Panc1 (cell line): ENCODE measurements at regions not wholly inside any gene's neighbourhood (a gene's known extent, or its start where the extent isn't known, plus 50 kb on each side); places are given as distances from the start of the nearest gene placed in this dataset.

Experiments
- ATAC-seq: fragments of 200-7000 bp; cut with Tn5 transposase; 2 replicates; pipeline ENCODE4 v1.9.1; 2020; ENCODE audit warnings: mild to moderate bottlenecking, moderate library complexity
- BruUV-seq: library from RNA; stranded (reverse); fragments of 400-500 nt; replicated peaks from 2 replicates; lab custom pipeline; 2021; lab: Mats Ljungman, UMichigan
- CTCF ChIA-PET: fragments of 300-600 bp; sonication (Branson Sonifier 250); formaldehyde crosslinking; loops from one replicate; lab custom pipeline; 2022; ENCODE audit warnings: antibody characterized with exemption; lab: Charles Lee
- POLR2A ChIA-PET: fragments of 300-600 bp; sonication (Branson Sonifier 250); formaldehyde crosslinking; loops from one replicate; lab custom pipeline; 2022; ENCODE audit warnings: antibody characterized with exemption; lab: Charles Lee
- DNase-seq: peaks from one replicate; pipeline ENCODE4 v3.0.0-alpha.2; 2010; ENCODE audit warnings: low read depth, low spot score
- H3K27ac ChIP-seq: 2 replicates; pipeline ENCODE4 v1.5.1; 2011; ENCODE audit warnings: mild to moderate bottlenecking, low read length, inconsistent platforms
- H3K27me3 ChIP-seq: fragments of 200-500 bp; sonication (Bioruptor generic); 2 replicates; pipeline ENCODE4 v1.6.0; 2014; ENCODE audit warnings: low read length, inconsistent platforms; ENCODE audit not compliant: control insufficient read depth, insufficient read depth
- H3K36me3 ChIP-seq: fragments of 200-500 bp; sonication (Bioruptor generic); 2 replicates; pipeline ENCODE4 v1.5.1; 2014; ENCODE audit warnings: inconsistent platforms, mild to moderate bottlenecking, low read length, moderate library complexity; ENCODE audit not compliant: control insufficient read depth, insufficient read depth
- H3K4me1 ChIP-seq: 2 replicates; pipeline ENCODE4 v1.5.1; 2011; ENCODE audit warnings: inconsistent platforms, mild to moderate bottlenecking, low read length, moderate library complexity; ENCODE audit not compliant: control insufficient read depth, insufficient read depth
- H3K4me3 ChIP-seq, 2 experiments: 2 replicates each; pipeline ENCODE4 v1.5.1; 2011 to 2012; ENCODE audit warnings: low read depth in 2 of 2, low read length in 2 of 2, mild to moderate bottlenecking in 2 of 2, inconsistent platforms in 1 of 2, moderate library complexity in 1 of 2
- H3K9me3 ChIP-seq: fragments of 200-500 bp; sonication (Bioruptor generic); 2 replicates; pipeline ENCODE4 v1.5.1; 2014; ENCODE audit warnings: low read depth, mild to moderate bottlenecking, inconsistent platforms, low read length, moderate library complexity; ENCODE audit not compliant: control insufficient read depth, insufficient read depth
- CTCF ChIP-seq: fragments of 450-650 bp; IDR thresholded peaks from 2 replicates; pipeline ENCODE4 v1.5.1; 2017; ENCODE audit warnings: mild to moderate bottlenecking
- POLR2AphosphoS5 ChIP-seq: IDR thresholded peaks from 2 replicates; pipeline ENCODE4 v1.6.1; 2012; ENCODE audit warnings: mild to moderate bottlenecking, low read depth, low read length, moderate library complexity
- REST ChIP-seq, 2 experiments: IDR thresholded peaks; 2 replicates each; pipeline ENCODE4 v1.6.1; 2011 to 2012; ENCODE audit warnings: low read depth in 2 of 2, control low read depth in 1 of 2, low read length in 1 of 2, mild to moderate bottlenecking in 1 of 2, moderate library complexity in 1 of 2; ENCODE audit not compliant: insufficient read depth in 1 of 2
- SIN3A ChIP-seq: IDR thresholded peaks from 2 replicates; pipeline ENCODE4 v1.6.1; 2012; ENCODE audit warnings: low read depth, mild to moderate bottlenecking, low read length, moderate library complexity, borderline replicate concordance; ENCODE audit not compliant: insufficient read depth
- TCF7L2 ChIP-seq: IDR thresholded peaks from 2 replicates; pipeline ENCODE4 v1.6.1; 2011; ENCODE audit warnings: mild to moderate bottlenecking, low read depth, low read length, inconsistent platforms
- in situ Hi-C: cut with HindIII; loops from 2 replicates; pipeline ENCODE4 v1.10.0; 2016; ENCODE audit warnings: low sequenced_read_pairs, low pct_unique_long_range_greater_than_20kb
- intact Hi-C: fragments of 100-400 bp; cut with micrococcal nuclease; formaldehyde crosslinking; loops from one replicate; pipeline ENCODE4 v1.10.0; 2022; ENCODE audit not compliant: unreplicated experiment

GRCh38 chr10:35950701-35951100 is 308.6 kb upstream of the FZD8 start:
- in situ Hi-C loops, result no loop called here
- no peak overlapping the region for H3K4me3 ChIP-seq
- no peaks in the 10 kb centered on the region for H3K4me1 ChIP-seq
- no peaks in the 10 kb centered on the region for H3K9me3 ChIP-seq
- no peaks in the 10 kb centered on the region for H3K36me3 ChIP-seq
- H3K27me3 ChIP-seq, result no peaks in the 10 kb centered on the region
- TF ChIP-seq CTCF, result no peak
- TF ChIP-seq POLR2AphosphoS5, result no peak
- no peak for TF ChIP-seq SIN3A
- no peak for TF ChIP-seq TCF7L2
- TF ChIP-seq REST (IDR thresholded peaks at IDR 0.05; ENCODE audit: insufficient read depth in 1 of 2, low read depth in 2 of 2, low read length in 1 of 2), result no peak
- H3K27ac ChIP-seq, result no peak overlapping the region
- CTCF ChIA-PET, result no interaction called here
- ATAC-seq (no peak), DNase-seq (no peak)
- POLR2A ChIA-PET, result no interaction called here
- BruUV-seq, result no TSS peak
- intact Hi-C loops, result no loop called here

- in situ Hi-C loops (no loop called here), intact Hi-C loops (no loop called here)
- H3K36me3 ChIP-seq, result no peaks in the 10 kb centered on the region
- TF ChIP-seq TCF7L2 (no peak), REST (IDR thresholded peaks at IDR 0.05; ENCODE audit: insufficient read depth in 1 of 2, low read depth in 2 of 2, low read length in 1 of 2) (no peak), SIN3A (no peak), CTCF (no peak), POLR2AphosphoS5 (no peak)
- no peaks in the 10 kb centered on the region for H3K4me1 ChIP-seq
- ChIA-PET POLR2A (no interaction called here), CTCF (no interaction called here)
- no peak overlapping the region for H3K4me3 ChIP-seq
- no peaks in the 10 kb centered on the region for H3K9me3 ChIP-seq
- H3K27ac ChIP-seq, result no peak overlapping the region
- DNase-seq (no peak), ATAC-seq (no peak)
- BruUV-seq, result no TSS peak
- no peaks in the 10 kb centered on the region for H3K27me3 ChIP-seq
These were observed 308.1 kb upstream of the FZD8 start for GRCh38 chr10:35950226-35950625.
